OCI-LY7 (cell line): ENCODE measurements at regions not wholly inside any gene's neighbourhood (a gene's known extent, or its start where the extent isn't known, plus 50 kb on each side); places are given as distances from the start of the nearest gene placed in this dataset.
"Not testable (repeated sequence)": the region's sequence is repeated elsewhere in the genome, so short reads cannot be mapped to it uniquely, and the experiment has no call there.

Experiments used
- BruUV-seq: library from RNA; stranded (reverse); fragments of 400-500 nt; replicated peaks from 2 replicates; lab custom pipeline; 2021; lab: Mats Ljungman, UMichigan
- CTCF ChIA-PET: fragments of 300-600 bp; sonication (Branson Sonifier 250); formaldehyde crosslinking; loops from one replicate; lab custom pipeline; 2022; ENCODE audit warnings: antibody characterized with exemption; ENCODE audit not compliant: unreplicated experiment; lab: Charles Lee
- POLR2A ChIA-PET: fragments of 300-600 bp; sonication (Branson Sonifier 250); formaldehyde crosslinking; loops from one replicate; lab custom pipeline; 2022; ENCODE audit warnings: antibody characterized with exemption; lab: Charles Lee
- DNase-seq: peaks from one replicate; pipeline ENCODE4 v3.0.0-alpha.2; 2015; ENCODE audit warnings: low spot score
- H2AFZ ChIP-seq: fragments of 200-600 bp; sonication (generic), shearing (Covaris generic); 2 replicates; pipeline ENCODE4 v1.6.1; 2014; ENCODE audit warnings: mild to moderate bottlenecking, antibody characterized with exemption, low read length, moderate library complexity
- H3K27ac ChIP-seq: fragments of 200-600 bp; sonication (generic); 2 replicates; pipeline ENCODE4 v1.5.1; 2014; ENCODE audit warnings: mixed run types, low read depth, mild to moderate bottlenecking, moderate library complexity, low read length, inconsistent platforms; ENCODE audit not compliant: poor library complexity, severe bottlenecking
- H3K36me3 ChIP-seq: fragments of 200-600 bp; sonication (generic); 2 replicates; pipeline ENCODE4 v1.6.1; 2014; ENCODE audit warnings: mild to moderate bottlenecking, antibody characterized with exemption, low read length, moderate library complexity, mixed read lengths; ENCODE audit not compliant: insufficient read depth
- H3K4me1 ChIP-seq: fragments of 200-600 bp; sonication (generic); 2 replicates; pipeline ENCODE4 v1.5.1; 2014; ENCODE audit warnings: mild to moderate bottlenecking, low read length; ENCODE audit not compliant: insufficient read depth, poor library complexity, severe bottlenecking
- H3K4me2 ChIP-seq: fragments of 200-600 bp; sonication (generic); 2 replicates; pipeline ENCODE4 v1.6.1; 2014; ENCODE audit warnings: mild to moderate bottlenecking, low read length
- H3K4me3 ChIP-seq: fragments of 200-600 bp; sonication (generic); 2 replicates; pipeline ENCODE4 v1.5.1; 2014; ENCODE audit warnings: mild to moderate bottlenecking, low read depth, low read length; ENCODE audit not compliant: poor library complexity, severe bottlenecking
- H3K79me2 ChIP-seq: fragments of 200-600 bp; sonication (generic); 2 replicates; pipeline ENCODE4 v1.6.1; 2016; ENCODE audit warnings: low read depth, mild to moderate bottlenecking, low read length, moderate library complexity, mixed read lengths; ENCODE audit not compliant: insufficient read depth
- H3K9me2 ChIP-seq: fragments of 200-600 bp; sonication (generic); 2 replicates; pipeline ENCODE4 v1.6.1; 2016; ENCODE audit warnings: mild to moderate bottlenecking, low read length, mixed read lengths; ENCODE audit not compliant: insufficient read depth
- H3K9me3 ChIP-seq: fragments of 200-600 bp; sonication (generic); 2 replicates; pipeline ENCODE4 v1.6.1; 2014; ENCODE audit warnings: mild to moderate bottlenecking, mixed run types, low read length, mixed read lengths
- H4K20me1 ChIP-seq: fragments of 200-600 bp; sonication (generic); 2 replicates; pipeline ENCODE4 v1.6.1; 2014; ENCODE audit warnings: mild to moderate bottlenecking, antibody characterized with exemption, low read length, moderate library complexity, mixed read lengths; ENCODE audit not compliant: insufficient read depth
- CTCF ChIP-seq: fragments of 200-600 bp; sonication (generic); conservative IDR thresholded peaks from 2 replicates; pipeline ENCODE4 v1.5.1; 2014; ENCODE audit warnings: mild to moderate bottlenecking, antibody characterized with exemption, low read length, moderate library complexity, mixed read lengths
- EZH2phosphoT487 ChIP-seq: fragments of 200-600 bp; sonication (generic); IDR thresholded peaks from 2 replicates; pipeline ENCODE4 v1.6.1; 2018; ENCODE audit warnings: low read depth, borderline replicate concordance, mild to moderate bottlenecking, mixed run types, antibody characterized with exemption, low read length, moderate library complexity, mixed read lengths
- intact Hi-C: fragments of 100-400 bp; cut with micrococcal nuclease; formaldehyde crosslinking; loops from one replicate; pipeline ENCODE4 v1.10.0; 2022; ENCODE audit not compliant: unreplicated experiment

GRCh38 chr14:98008381-98009113 is 1211.4 kb downstream of the VRK1 start:
- Histone ChIP-seq H3K4me1 (no peaks in the 10 kb centered on the region), H4K20me1 (no peaks in the 10 kb centered on the region), H3K27ac (no peak overlapping the region), H3K79me2 (no peaks in the 10 kb centered on the region), H3K9me3 (no peaks in the 10 kb centered on the region), H3K4me3 (no peak overlapping the region), H3K36me3 (no peaks in the 10 kb centered on the region), H3K4me2 (no peak overlapping the region), H2AFZ (no peak overlapping the region), H3K9me2 (no peaks in the 10 kb centered on the region)
- no peak for TF ChIP-seq EZH2phosphoT487
- no peak for TF ChIP-seq CTCF
- DNase-seq, result no peak
- BruUV-seq, result no TSS peak
- ChIA-PET CTCF (no interaction called here), POLR2A (no interaction called here)
- intact Hi-C loops, result no loop called here

GRCh38 chr14:98009177-98009576 is 1212.0 kb downstream of the VRK1 start:
- H2AFZ ChIP-seq, H3K4me3 ChIP-seq, CTCF ChIA-PET, H3K4me1 ChIP-seq, H3K9me2 ChIP-seq, POLR2A ChIA-PET, H3K9me3 ChIP-seq, H4K20me1 ChIP-seq, H3K4me2 ChIP-seq, H3K79me2 ChIP-seq, H3K27ac ChIP-seq, BruUV-seq, H3K36me3 ChIP-seq, DNase-seq, intact Hi-C loops: not testable (repeated sequence)

GRCh38 chr14:98010784-98011183 is 1213.6 kb downstream of the VRK1 start:
- BruUV-seq, result no TSS peak
- Histone ChIP-seq H3K9me3 (no peaks in the 10 kb centered on the region), H3K27ac (no peak overlapping the region), H2AFZ (no peak overlapping the region), H3K79me2 (no peaks in the 10 kb centered on the region), H3K4me1 (no peaks in the 10 kb centered on the region), H3K9me2 (no peaks in the 10 kb centered on the region), H4K20me1 (no peaks in the 10 kb centered on the region), H3K4me2 (no peak overlapping the region), H3K4me3 (no peak overlapping the region), H3K36me3 (no peaks in the 10 kb centered on the region)
- CTCF ChIA-PET, result no interaction called here
- intact Hi-C loops, result no loop called here
- POLR2A ChIA-PET, result interaction anchor here (0.6 kb wide), 1 partner anchor 261 kb away, joined by 4 read pairs; no protein-coding TSS in a partner anchor
- no peak for TF ChIP-seq EZH2phosphoT487
- TF ChIP-seq CTCF, result no peak
- DNase-seq, result no peak
